Fibroblast of lung (primary cell): ENCODE measurements at regions not wholly inside any gene's neighbourhood (a gene's known extent, or its start where the extent isn't known, plus 50 kb on each side); places are given as distances from the start of the nearest gene placed in this dataset.

ENCODE experiments used
- DNase-seq, 2 donors: peaks; one replicate each; pipeline versions ENCODE4 v3.0.0 to v3.0.0-alpha.2; 2010; ENCODE audit warnings: low read depth in 2 of 2
- H2AFZ ChIP-seq: 2 replicates; pipeline ENCODE4 v1.5.1; 2012; ENCODE audit warnings: low read length, control low read depth, inconsistent platforms
- H3K27ac ChIP-seq: 2 replicates; pipeline ENCODE4 v1.5.1; 2011; ENCODE audit warnings: low read length, control low read depth; ENCODE audit not compliant: insufficient read depth
- H3K27me3 ChIP-seq: 2 replicates; pipeline ENCODE4 v1.5.1; 2011; ENCODE audit warnings: mild to moderate bottlenecking, low read length; ENCODE audit not compliant: control insufficient read depth, insufficient read depth
- H3K36me3 ChIP-seq: 2 replicates; pipeline ENCODE4 v1.5.1; 2011; ENCODE audit warnings: low read length; ENCODE audit not compliant: control insufficient read depth, insufficient read depth
- H3K4me1 ChIP-seq: 2 replicates; pipeline ENCODE4 v1.5.1; 2011; ENCODE audit warnings: low read length; ENCODE audit not compliant: control insufficient read depth, insufficient read depth; ENCODE audit errors: extremely low read depth
- H3K4me2 ChIP-seq: 2 replicates; pipeline ENCODE4 v1.5.1; 2011; ENCODE audit warnings: low read length, control low read depth; ENCODE audit not compliant: insufficient read depth; ENCODE audit errors: extremely low read depth
- H3K4me3 ChIP-seq, 4 experiments: fragments of 200-600 bp in 1 of 4; sonication (generic) in 1 of 4; replicated peaks in 1 of 4; 2 replicates each; pipeline ENCODE4 v1.5.1; 2011 to 2016; ENCODE audit warnings: low read length in 4 of 4, low read depth in 3 of 4, mild to moderate bottlenecking in 3 of 4, control low read depth in 2 of 4, inconsistent platforms in 1 of 4, mixed read lengths in 1 of 4; ENCODE audit not compliant: insufficient read depth in 1 of 4; ENCODE audit errors: control extremely low read depth in 1 of 4
- H3K79me2 ChIP-seq: 2 replicates; pipeline ENCODE4 v1.5.1; 2012; ENCODE audit warnings: mild to moderate bottlenecking, low read length, inconsistent platforms; ENCODE audit not compliant: control insufficient read depth, insufficient read depth
- H3K9ac ChIP-seq: 2 replicates; pipeline ENCODE4 v1.5.1; 2011; ENCODE audit warnings: mild to moderate bottlenecking, low read length, control low read depth; ENCODE audit not compliant: insufficient read depth
- H3K9me3 ChIP-seq: 2 replicates; pipeline ENCODE4 v1.5.1; 2012; ENCODE audit warnings: low read depth, low read length; ENCODE audit not compliant: control insufficient read depth, insufficient read depth
- H4K20me1 ChIP-seq: 2 replicates; pipeline ENCODE4 v1.5.1; 2011; ENCODE audit warnings: low read length; ENCODE audit not compliant: control insufficient read depth, insufficient read depth; ENCODE audit errors: extremely low read depth
- CTCF ChIP-seq, 2 donors: IDR thresholded peaks in 1 of 2; conservative IDR thresholded peaks in 1 of 2; 1 replicate in 1 of 2; 2 replicates in 1 of 2; pipeline ENCODE4 v1.5.1; 2011 to 2012; ENCODE audit warnings: low read length in 2 of 2, control low read depth in 1 of 2, inconsistent platforms in 1 of 2, low read depth in 1 of 2, mild to moderate bottlenecking in 1 of 2
- EZH2 ChIP-seq: IDR thresholded peaks from 2 replicates; pipeline ENCODE4 v1.5.1; 2012; ENCODE audit warnings: low read length, control low read depth, mild to moderate bottlenecking; ENCODE audit errors: missing control alignments

GRCh38 chr13:63972328-63972727, 2556.7 kb upstream of the PCDH20 start:
- TF ChIP-seq EZH2 (no peak), CTCF (conservative IDR thresholded peaks at IDR 0.05 in 1 of 2, IDR thresholded peaks at IDR 0.05 in 1 of 2; ENCODE audit: low read depth in 1 of 2, low read length in 2 of 2) (no peak)
- Histone ChIP-seq H3K27me3 (no peaks in the 10 kb centered on the region), H4K20me1 (no peaks in the 10 kb centered on the region), H3K4me2 (no peak overlapping the region), H3K9ac (no peak overlapping the region), H3K9me3 (no peaks in the 10 kb centered on the region), H3K36me3 (no peaks in the 10 kb centered on the region), H3K4me1 (no peaks in the 10 kb centered on the region), H2AFZ (no peak overlapping the region), H3K27ac (no peak overlapping the region), H3K4me3 (no peak overlapping the region), H3K79me2 (no peaks in the 10 kb centered on the region)
- no peak for DNase-seq

GRCh38 chr13:63954683-63955082, 2539.0 kb upstream of the PCDH20 start:
- Histone ChIP-seq H3K9ac (no peak overlapping the region), H3K79me2 (no peaks in the 10 kb centered on the region), H2AFZ (no peak overlapping the region), H3K4me1 (no peaks in the 10 kb centered on the region), H3K27ac (no peak overlapping the region), H3K27me3 (no peaks in the 10 kb centered on the region), H4K20me1 (no peaks in the 10 kb centered on the region), H3K36me3 (no peaks in the 10 kb centered on the region), H3K4me2 (no peak overlapping the region), H3K4me3 (no peak overlapping the region), H3K9me3 (no peaks in the 10 kb centered on the region)
- DNase-seq = no peak
- no peak for TF ChIP-seq CTCF (conservative IDR thresholded peaks at IDR 0.05 in 1 of 2, IDR thresholded peaks at IDR 0.05 in 1 of 2; ENCODE audit: low read depth in 1 of 2, low read length in 2 of 2)
- TF ChIP-seq EZH2 = no peak

- Histone ChIP-seq H4K20me1 (no peaks in the 10 kb centered on the region), H3K4me1 (no peaks in the 10 kb centered on the region), H3K27ac (no peak overlapping the region), H3K79me2 (no peaks in the 10 kb centered on the region), H3K4me3 (no peak overlapping the region), H3K36me3 (no peaks in the 10 kb centered on the region), H3K9me3 (no peaks in the 10 kb centered on the region), H2AFZ (no peak overlapping the region), H3K4me2 (no peak overlapping the region), H3K27me3 (no peaks in the 10 kb centered on the region), H3K9ac (no peak overlapping the region)
- DNase-seq = peak; percentile 3 to 58
- TF ChIP-seq EZH2 = no peak
- TF ChIP-seq CTCF (conservative IDR thresholded peaks at IDR 0.05 in 1 of 2, IDR thresholded peaks at IDR 0.05 in 1 of 2; ENCODE audit: low read depth in 1 of 2, low read length in 2 of 2) = no peak
Measured at GRCh38 chr13:63948045-63948444, 2532.4 kb upstream of the PCDH20 start.
